ENCODE measurements at regions not wholly inside any gene's neighbourhood (a gene's known extent, or its start where the extent isn't known, plus 50 kb on each side); places are given as distances from the start of the nearest gene placed in this dataset.

DNA sequence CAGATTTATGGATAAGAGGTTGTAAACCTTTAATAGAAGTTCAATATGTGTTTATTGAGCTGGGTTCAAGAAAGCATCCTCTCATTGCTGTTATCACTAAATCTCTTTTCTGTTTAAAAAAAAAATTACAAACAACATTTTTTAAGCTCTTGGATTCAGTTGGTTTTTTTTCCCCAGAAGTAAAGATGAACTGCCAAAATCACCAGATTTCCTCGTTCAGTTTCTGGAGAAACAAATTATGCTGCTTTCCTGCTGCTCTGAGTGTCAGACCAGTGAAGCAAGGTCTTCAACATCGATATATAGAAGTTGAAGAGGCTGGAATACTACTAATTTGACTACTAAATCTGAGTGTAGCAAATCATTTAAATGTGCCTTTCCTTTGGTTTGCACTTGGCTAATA, 352.1 kb upstream of the IRAK1BP1 start (continued):
- TF ChIP-seq, protein P1, sequence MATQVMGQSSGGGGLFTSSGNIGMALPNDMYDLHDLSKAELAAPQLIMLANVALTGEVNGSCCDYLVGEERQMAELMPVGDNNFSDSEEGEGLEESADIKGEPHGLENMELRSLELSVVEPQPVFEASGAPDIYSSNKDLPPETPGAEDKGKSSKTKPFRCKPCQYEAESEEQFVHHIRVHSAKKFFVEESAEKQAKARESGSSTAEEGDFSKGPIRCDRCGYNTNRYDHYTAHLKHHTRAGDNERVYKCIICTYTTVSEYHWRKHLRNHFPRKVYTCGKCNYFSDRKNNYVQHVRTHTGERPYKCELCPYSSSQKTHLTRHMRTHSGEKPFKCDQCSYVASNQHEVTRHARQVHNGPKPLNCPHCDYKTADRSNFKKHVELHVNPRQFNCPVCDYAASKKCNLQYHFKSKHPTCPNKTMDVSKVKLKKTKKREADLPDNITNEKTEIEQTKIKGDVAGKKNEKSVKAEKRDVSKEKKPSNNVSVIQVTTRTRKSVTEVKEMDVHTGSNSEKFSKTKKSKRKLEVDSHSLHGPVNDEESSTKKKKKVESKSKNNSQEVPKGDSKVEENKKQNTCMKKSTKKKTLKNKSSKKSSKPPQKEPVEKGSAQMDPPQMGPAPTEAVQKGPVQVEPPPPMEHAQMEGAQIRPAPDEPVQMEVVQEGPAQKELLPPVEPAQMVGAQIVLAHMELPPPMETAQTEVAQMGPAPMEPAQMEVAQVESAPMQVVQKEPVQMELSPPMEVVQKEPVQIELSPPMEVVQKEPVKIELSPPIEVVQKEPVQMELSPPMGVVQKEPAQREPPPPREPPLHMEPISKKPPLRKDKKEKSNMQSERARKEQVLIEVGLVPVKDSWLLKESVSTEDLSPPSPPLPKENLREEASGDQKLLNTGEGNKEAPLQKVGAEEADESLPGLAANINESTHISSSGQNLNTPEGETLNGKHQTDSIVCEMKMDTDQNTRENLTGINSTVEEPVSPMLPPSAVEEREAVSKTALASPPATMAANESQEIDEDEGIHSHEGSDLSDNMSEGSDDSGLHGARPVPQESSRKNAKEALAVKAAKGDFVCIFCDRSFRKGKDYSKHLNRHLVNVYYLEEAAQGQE (IDR thresholded peaks at IDR 0.05; ENCODE audit: unreplicated experiment) = no peak
- TF ChIP-seq EZH2phosphoT487 (IDR thresholded peaks at IDR 0.05; ENCODE audit: unreplicated experiment) = no peak
- TF ChIP-seq, protein P2, sequence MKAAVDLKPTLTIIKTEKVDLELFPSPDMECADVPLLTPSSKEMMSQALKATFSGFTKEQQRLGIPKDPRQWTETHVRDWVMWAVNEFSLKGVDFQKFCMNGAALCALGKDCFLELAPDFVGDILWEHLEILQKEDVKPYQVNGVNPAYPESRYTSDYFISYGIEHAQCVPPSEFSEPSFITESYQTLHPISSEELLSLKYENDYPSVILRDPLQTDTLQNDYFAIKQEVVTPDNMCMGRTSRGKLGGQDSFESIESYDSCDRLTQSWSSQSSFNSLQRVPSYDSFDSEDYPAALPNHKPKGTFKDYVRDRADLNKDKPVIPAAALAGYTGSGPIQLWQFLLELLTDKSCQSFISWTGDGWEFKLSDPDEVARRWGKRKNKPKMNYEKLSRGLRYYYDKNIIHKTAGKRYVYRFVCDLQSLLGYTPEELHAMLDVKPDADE (IDR thresholded peaks at IDR 0.05) = no peak
- TF ChIP-seq NANOG (IDR thresholded peaks at IDR 0.05; ENCODE audit: borderline replicate concordance) = no peak
- no peak for TF ChIP-seq STAT1 (IDR thresholded peaks at IDR 0.05; ENCODE audit: unreplicated experiment)
- TF ChIP-seq, protein P3, sequence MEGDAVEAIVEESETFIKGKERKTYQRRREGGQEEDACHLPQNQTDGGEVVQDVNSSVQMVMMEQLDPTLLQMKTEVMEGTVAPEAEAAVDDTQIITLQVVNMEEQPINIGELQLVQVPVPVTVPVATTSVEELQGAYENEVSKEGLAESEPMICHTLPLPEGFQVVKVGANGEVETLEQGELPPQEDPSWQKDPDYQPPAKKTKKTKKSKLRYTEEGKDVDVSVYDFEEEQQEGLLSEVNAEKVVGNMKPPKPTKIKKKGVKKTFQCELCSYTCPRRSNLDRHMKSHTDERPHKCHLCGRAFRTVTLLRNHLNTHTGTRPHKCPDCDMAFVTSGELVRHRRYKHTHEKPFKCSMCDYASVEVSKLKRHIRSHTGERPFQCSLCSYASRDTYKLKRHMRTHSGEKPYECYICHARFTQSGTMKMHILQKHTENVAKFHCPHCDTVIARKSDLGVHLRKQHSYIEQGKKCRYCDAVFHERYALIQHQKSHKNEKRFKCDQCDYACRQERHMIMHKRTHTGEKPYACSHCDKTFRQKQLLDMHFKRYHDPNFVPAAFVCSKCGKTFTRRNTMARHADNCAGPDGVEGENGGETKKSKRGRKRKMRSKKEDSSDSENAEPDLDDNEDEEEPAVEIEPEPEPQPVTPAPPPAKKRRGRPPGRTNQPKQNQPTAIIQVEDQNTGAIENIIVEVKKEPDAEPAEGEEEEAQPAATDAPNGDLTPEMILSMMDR (conservative IDR thresholded peaks at IDR 0.05; ENCODE audit: low read depth in 2 of 2) = no peak
- no peak for TF ChIP-seq ZNF331 (CRISPR knock-in tag; IDR thresholded peaks at IDR 0.05; ENCODE audit: low read depth)
- no peak for TF ChIP-seq CREB1 (CRISPR knock-in tag; IDR thresholded peaks at IDR 0.05; ENCODE audit: low read depth)

GRCh38 chr6:78517399-78517798, 350.0 kb upstream of the IRAK1BP1 start:
- TF ChIP-seq, protein P1 (IDR thresholded peaks at IDR 0.05; ENCODE audit: unreplicated experiment) = peak; percentile 73
- TF ChIP-seq ZNF114 (CRISPR knock-in tag; IDR thresholded peaks at IDR 0.05) = no peak
- Histone ChIP-seq H3K27ac (ENCODE audit: low read depth) (no peak overlapping the region), H3K4me1 (ENCODE audit: insufficient read depth) (no peaks in the 10 kb centered on the region), H3K27me3 (ENCODE audit: insufficient read depth) (no peaks in the 10 kb centered on the region), H2AFZ (no peak overlapping the region), H3K9me2 (ENCODE audit: insufficient read depth) (no peaks in the 10 kb centered on the region), H3K79me2 (replicated peaks; ENCODE audit: insufficient read depth) (no peaks in the 10 kb centered on the region), H3K4me2 (no peak overlapping the region), H4K20me1 (replicated peaks; ENCODE audit: insufficient read depth) (no peaks in the 10 kb centered on the region), H3F3A (replicated peaks; ENCODE audit: low read depth) (no peaks in the 10 kb centered on the region), H3K4me3 (no peak overlapping the region), H3K36me3 (ENCODE audit: insufficient read depth) (no peaks in the 10 kb centered on the region)
- Mint-ChIP-seq H3K4me3 (no peak overlapping the region), H3K4me1 (no peaks in the 10 kb centered on the region), H3K9me3 (no peaks in the 10 kb centered on the region; the same call in 2 of the 3 replicates), H3K27ac (no peak overlapping the region), H3K36me3 (ENCODE audit: low read depth) (no peaks in the 10 kb centered on the region), H3K27me3 (ENCODE audit: insufficient read depth, low read depth, poor library complexity) (peaks cover 5% of the 10 kb centered on the region)
- no peak for DNase-seq (ENCODE audit: low spot score)
- no peak for ATAC-seq

All from GM23338 (cell line).